GM12891 (cell line): ENCODE measurements at regions not wholly inside any gene's neighbourhood (a gene's known extent, or its start where the extent isn't known, plus 50 kb on each side); places are given as distances from the start of the nearest gene placed in this dataset.

Experiments used
- DNase-seq: peaks from one replicate; pipeline ENCODE4 v3.0.0; 2011; ENCODE audit warnings: low spot score; ENCODE audit not compliant: insufficient read length
- FAIRE-seq: peaks from 2 replicates; lab custom pipeline; 2011; peaks lifted over from hg19 to GRCh38; lab: Jason Lieb, UNC
- PAX5 ChIP-seq: IDR thresholded peaks from 2 replicates; pipeline ENCODE4 v1.6.1; 2011; ENCODE audit warnings: low read length, moderate library complexity, mild to moderate bottlenecking; ENCODE audit not compliant: insufficient read depth, severe bottlenecking
- POLR2A ChIP-seq: IDR thresholded peaks from 2 replicates; pipeline ENCODE4 v1.6.1; 2011; ENCODE audit warnings: low read depth, low read length, control low read depth
- POLR2AphosphoS5 ChIP-seq: IDR thresholded peaks from 2 replicates; pipeline ENCODE4 v1.6.1; 2011; ENCODE audit warnings: low read depth, low read length, control low read depth
- POU2F2 ChIP-seq: IDR thresholded peaks from 2 replicates; pipeline ENCODE4 v1.6.1; 2011; ENCODE audit warnings: low read depth, mild to moderate bottlenecking, control low read depth, low read length, moderate library complexity
- SPI1 ChIP-seq: IDR thresholded peaks from 2 replicates; pipeline ENCODE4 v1.6.1; 2011; ENCODE audit warnings: low read depth, low read length, control low read depth
- TAF1 ChIP-seq: IDR thresholded peaks from 2 replicates; pipeline ENCODE4 v1.6.1; 2011; ENCODE audit warnings: low read depth, low read length, control low read depth

- FAIRE-seq (no peak), DNase-seq (no peak)
- TF ChIP-seq PAX5 (no peak), POLR2AphosphoS5 (no peak), SPI1 (no peak), POLR2A (no peak)
These were observed 285.0 kb upstream of the RGS6 start for GRCh38 chr14:71647086-71647784.

DNA sequence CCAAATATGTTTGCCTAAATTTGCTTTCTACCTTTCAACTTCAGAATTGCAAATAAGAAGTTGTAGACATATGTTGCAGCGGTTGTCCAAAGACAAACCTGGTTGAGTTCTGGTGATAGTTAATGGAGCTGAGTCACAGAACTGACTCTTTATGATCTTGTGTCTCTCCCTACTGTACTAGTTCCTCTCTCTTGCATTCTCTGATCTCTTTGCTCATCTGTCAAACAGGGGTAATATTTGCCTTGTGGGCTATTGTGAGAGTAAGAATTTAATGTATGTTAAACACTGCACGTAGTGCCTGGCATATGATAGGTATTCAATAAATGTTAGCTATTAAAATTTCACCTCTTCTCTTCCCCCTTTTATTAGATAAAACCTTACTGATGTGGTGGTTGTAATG, 283.5 kb upstream of the RGS6 start:
- DNase-seq (no peak), FAIRE-seq (no peak)
- TF ChIP-seq POLR2AphosphoS5: no peak
- no peak for TF ChIP-seq POU2F2
- no peak for TF ChIP-seq TAF1
- no peak for TF ChIP-seq PAX5
- no peak for TF ChIP-seq POLR2A
- TF ChIP-seq SPI1: no peak

GRCh38 chr14:71650187-71650755, 282.0 kb upstream of the RGS6 start:
- no peak for FAIRE-seq
- DNase-seq: no peak

GRCh38 chr14:71651228-71651627, 281.0 kb upstream of the RGS6 start:
- no peak for DNase-seq
- TF ChIP-seq SPI1 (no peak), POLR2A (no peak), PAX5 (no peak), POLR2AphosphoS5 (no peak), POU2F2 (no peak), TAF1 (no peak)
- no peak for FAIRE-seq

More at GRCh38 chr14:71650187-71650755, 282.0 kb upstream of the RGS6 start:
- TF ChIP-seq SPI1: no peak
- no peak for TF ChIP-seq PAX5
- TF ChIP-seq POLR2A: no peak
- no peak for TF ChIP-seq TAF1

GRCh38 chr14:71652368-71652767, 279.9 kb upstream of the RGS6 start:
- no peak for FAIRE-seq
- no peak for TF ChIP-seq SPI1
- no peak for TF ChIP-seq TAF1
- no peak for TF ChIP-seq POLR2AphosphoS5
- TF ChIP-seq POU2F2: no peak
- TF ChIP-seq POLR2A: no peak
- no peak for TF ChIP-seq PAX5
- DNase-seq: no peak

- FAIRE-seq: no peak
- TF ChIP-seq TAF1 (no peak), POLR2A (no peak), SPI1 (no peak), POLR2AphosphoS5 (no peak), PAX5 (no peak)
These were observed 277.4 kb upstream of the RGS6 start for GRCh38 chr14:71654810-71655209.

GRCh38 chr14:71658261-71658860, 273.9 kb upstream of the RGS6 start:
- FAIRE-seq (no peak), DNase-seq (no peak)
- TF ChIP-seq SPI1 (peak; percentile 60), TAF1 (no peak)

More at GRCh38 chr14:71654810-71655209, 277.4 kb upstream of the RGS6 start:
- DNase-seq: no peak

GRCh38 chr14:71659159-71659558, 273.1 kb upstream of the RGS6 start:
- TF ChIP-seq PAX5 (no peak), SPI1 (peak; percentile 69)
- DNase-seq: no peak
- peak; percentile 35 for FAIRE-seq

GRCh38 chr14:71661441-71661840, 270.8 kb upstream of the RGS6 start:
- FAIRE-seq (no peak), DNase-seq (no peak)
- TF ChIP-seq POLR2AphosphoS5: no peak

DNA sequence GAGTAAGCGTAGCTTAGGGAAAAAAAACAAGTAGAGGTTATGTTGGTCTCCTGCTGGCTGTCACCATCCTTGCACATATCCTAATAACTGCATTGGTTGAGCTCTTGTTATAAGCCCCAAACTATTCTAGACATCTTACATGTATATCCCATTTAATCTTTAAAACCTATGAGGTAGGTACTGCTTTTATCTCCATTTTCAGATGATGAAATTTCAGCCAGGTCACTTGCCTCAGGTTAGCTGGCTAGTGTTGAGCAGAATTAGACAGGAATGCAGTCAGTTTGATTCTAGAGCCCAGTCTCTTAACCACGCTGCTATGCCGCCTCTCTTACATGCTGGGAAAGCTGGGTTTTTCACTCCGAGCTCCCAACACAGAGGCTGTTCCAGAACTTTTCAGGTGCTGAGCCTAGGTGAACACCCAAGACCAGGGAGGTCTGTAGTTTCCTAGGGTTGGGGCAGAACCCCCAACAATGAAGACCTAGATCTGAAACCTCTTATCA, 269.9 kb upstream of the RGS6 start:
- FAIRE-seq (no peak), DNase-seq (no peak)
- TF ChIP-seq POLR2AphosphoS5: no peak
- no peak for TF ChIP-seq POU2F2
- TF ChIP-seq SPI1: no peak
- TF ChIP-seq POLR2A: no peak
- no peak for TF ChIP-seq PAX5
- no peak for TF ChIP-seq TAF1
